ENCODE measurements at regions not wholly inside any gene's neighbourhood (a gene's known extent, or its start where the extent isn't known, plus 50 kb on each side); places are given as distances from the start of the nearest gene placed in this dataset.

- DNase-seq (ENCODE audit: low read depth in 3 of 3, low spot score in 2 of 3): no peak
Observed at GRCh38 chr14:22479132-22479531, 109.9 kb downstream of the DAD1 start.

GRCh38 chr14:22478670-22479069 is 110.4 kb downstream of the DAD1 start:
- DNase-seq (ENCODE audit: low read depth in 3 of 3, low spot score in 2 of 3): no peak

- no peak for DNase-seq (ENCODE audit: low read depth in 3 of 3, low spot score in 2 of 3)
Observed at GRCh38 chr14:22478247-22478646, 110.8 kb downstream of the DAD1 start.

- no peak for DNase-seq (ENCODE audit: low read depth in 3 of 3, low spot score in 2 of 3)
Observed at GRCh38 chr14:22477569-22478194, 111.3 kb downstream of the DAD1 start.

GRCh38 chr14:22476887-22477286 is 112.1 kb downstream of the DAD1 start:
- no peak for DNase-seq (ENCODE audit: low read depth in 3 of 3, low spot score in 2 of 3)

GRCh38 chr14:22476005-22476751 is 112.8 kb downstream of the DAD1 start:
- no peak for DNase-seq (ENCODE audit: low read depth in 3 of 3, low spot score in 2 of 3)

- no peak for DNase-seq (ENCODE audit: low read depth in 3 of 3, low spot score in 2 of 3)
Observed at GRCh38 chr14:22475381-22475780, 113.6 kb downstream of the DAD1 start.

GRCh38 chr14:22474730-22475351 is 114.2 kb downstream of the DAD1 start:
- DNase-seq (ENCODE audit: low read depth in 3 of 3, low spot score in 2 of 3): no peak

- DNase-seq (ENCODE audit: low read depth in 3 of 3, low spot score in 2 of 3): peak in 1 of 3 donors; percentile 39
Observed at GRCh38 chr14:22472935-22473854, 115.8 kb downstream of the DAD1 start.

- DNase-seq (ENCODE audit: low read depth in 3 of 3, low spot score in 2 of 3): no peak
Observed at GRCh38 chr14:22472466-22472865, 116.6 kb downstream of the DAD1 start.

- DNase-seq (ENCODE audit: low read depth in 3 of 3, low spot score in 2 of 3): no peak
Observed at GRCh38 chr14:22471545-22472121, 117.4 kb downstream of the DAD1 start.

- no peak for DNase-seq (ENCODE audit: low read depth in 3 of 3, low spot score in 2 of 3)
Observed at GRCh38 chr14:22469538-22470303, 119.3 kb downstream of the DAD1 start.

- no peak for DNase-seq (ENCODE audit: low read depth in 3 of 3, low spot score in 2 of 3)
Observed at GRCh38 chr14:22468830-22469229, 120.2 kb downstream of the DAD1 start.

- DNase-seq (ENCODE audit: low read depth in 3 of 3, low spot score in 2 of 3): no peak
Observed at GRCh38 chr14:22466491-22466890, 122.5 kb downstream of the DAD1 start.

GRCh38 chr14:22465201-22465840 is 123.7 kb downstream of the DAD1 start:
- DNase-seq (ENCODE audit: low read depth in 3 of 3, low spot score in 2 of 3): no peak

- no peak for DNase-seq (ENCODE audit: low read depth in 3 of 3, low spot score in 2 of 3)
Observed at GRCh38 chr14:22464422-22465142, 124.4 kb downstream of the DAD1 start.

- DNase-seq (ENCODE audit: low read depth in 3 of 3, low spot score in 2 of 3): no peak
Observed at GRCh38 chr14:22463763-22464173, 125.3 kb downstream of the DAD1 start.

GRCh38 chr14:22462923-22463322 is 126.1 kb downstream of the DAD1 start:
- no peak for DNase-seq (ENCODE audit: low read depth in 3 of 3, low spot score in 2 of 3)

Measured in right renal cortex interstitium (tissue), 3 donors.